Esophagus muscularis mucosa (tissue), 4 donors: ENCODE measurements at regions not wholly inside any gene's neighbourhood (a gene's known extent, or its start where the extent isn't known, plus 50 kb on each side); places are given as distances from the start of the nearest gene placed in this dataset.

ENCODE experiments used
- DNase-seq: peaks from one replicate; pipeline ENCODE4 v3.0.0-alpha.2; 2017; ENCODE audit errors: extremely low spot score
- H3K27ac ChIP-seq, 4 donors: fragments of 200-600 bp; sonication (generic); replicated peaks in 1 of 4; 1 replicate in 3 of 4; 2 replicates in 1 of 4; pipeline ENCODE4 v1.5.1; 2016 to 2019; ENCODE audit warnings: mild to moderate bottlenecking in 1 of 4
- H3K27me3 ChIP-seq, 4 donors: fragments of 200-600 bp; sonication (generic); one replicate each; pipeline versions ENCODE4 v1.5.1 to v1.6.0; 2016 to 2019
- H3K36me3 ChIP-seq, 4 donors: fragments of 200-600 bp; sonication (generic); one replicate each; pipeline ENCODE4 v1.5.1; 2016 to 2019
- H3K4me1 ChIP-seq, 4 donors: fragments of 200-600 bp; sonication (generic); one replicate each; pipeline ENCODE4 v1.5.1; 2016 to 2019
- H3K4me3 ChIP-seq, 4 donors: fragments of 200-600 bp; sonication (generic); 1 replicate in 2 of 4; 2 replicates in 2 of 4; pipeline ENCODE4 v1.5.1; 2016 to 2019; ENCODE audit warnings: mild to moderate bottlenecking in 4 of 4, moderate library complexity in 1 of 4
- H3K9me3 ChIP-seq, 4 donors: fragments of 200-600 bp; sonication (generic); 1 replicate in 3 of 4; 2 replicates in 1 of 4; pipeline ENCODE4 v1.5.1; 2016 to 2019
- CTCF ChIP-seq, 3 experiments: fragments of 200-600 bp in 2 of 3; fragments of 450-650 bp in 1 of 3; sonication (generic) in 2 of 3; IDR thresholded peaks; one replicate each; pipeline ENCODE4 v1.5.1; 2017 to 2019; ENCODE audit warnings: antibody characterized with exemption in 3 of 3, mild to moderate bottlenecking in 2 of 3, moderate library complexity in 1 of 3
- EP300 ChIP-seq: sonication (generic); formaldehyde crosslinking; IDR thresholded peaks from one replicate; pipeline ENCODE4 v1.6.1; 2017; ENCODE audit warnings: antibody characterized with exemption
- POLR2A ChIP-seq: fragments of 450-650 bp; IDR thresholded peaks from one replicate; pipeline ENCODE4 v1.6.1; 2017; ENCODE audit warnings: antibody characterized with exemption, moderate library complexity, mild to moderate bottlenecking, low read depth
- POLR2AphosphoS5 ChIP-seq, 2 donors: sonication (generic); formaldehyde crosslinking; IDR thresholded peaks; one replicate each; pipeline ENCODE4 v1.6.1; 2017; ENCODE audit warnings: antibody characterized with exemption in 2 of 2
- WGBS: methylation state at CpG from one replicate; pipeline ENCODE4 v1.1.5; 2018; 5-methylcytosine and 5-hydroxymethylcytosine counted together
- intact Hi-C: fragments of 100-400 bp; cut with DNase I; formaldehyde crosslinking; loops from one replicate; pipeline ENCODE4 v1.15.1; 2023

- H3K4me3 ChIP-seq, result no peak overlapping the region
- WGBS, result 42% methylated on average over 7 of the region's 7 CpGs
- no peaks in the 10 kb centered on the region for H3K4me1 ChIP-seq
Observed at GRCh38 chr5:8013948-8014710, 145.2 kb downstream of the MTRR start.

GRCh38 chr5:8019719-8020218 is 150.8 kb downstream of the MTRR start:
- H3K9me3 ChIP-seq, result no peaks in the 10 kb centered on the region
- TF ChIP-seq CTCF (IDR thresholded peaks at IDR 0.05), result no peak
- TF ChIP-seq EP300, result no peak
- no peak for TF ChIP-seq POLR2A
- no peak for TF ChIP-seq POLR2AphosphoS5 (IDR thresholded peaks at IDR 0.05)
- no peak overlapping the region for H3K27ac ChIP-seq
- no peak for DNase-seq
- 58% methylated on average over 5 of the region's 5 CpGs for WGBS
- no peaks in the 10 kb centered on the region for H3K27me3 ChIP-seq
- no peak overlapping the region for H3K4me3 ChIP-seq
- H3K4me1 ChIP-seq, result no peaks in the 10 kb centered on the region
- no peaks in the 10 kb centered on the region for H3K36me3 ChIP-seq
- intact Hi-C loops, result no loop called here

More at GRCh38 chr5:8013948-8014710, 145.2 kb downstream of the MTRR start:
- intact Hi-C loops, result no loop called here
- Histone ChIP-seq H3K36me3 (no peaks in the 10 kb centered on the region), H3K27ac (no peak overlapping the region), H3K27me3 (no peaks in the 10 kb centered on the region), H3K9me3 (no peaks in the 10 kb centered on the region)
- no peak for TF ChIP-seq POLR2A
- TF ChIP-seq POLR2AphosphoS5 (IDR thresholded peaks at IDR 0.05), result no peak
- no peak for TF ChIP-seq CTCF (IDR thresholded peaks at IDR 0.05)
- no peak for TF ChIP-seq EP300
- no peak for DNase-seq

- intact Hi-C loops, result no loop called here
- Histone ChIP-seq H3K36me3 (no peaks in the 10 kb centered on the region), H3K4me3 (no peak overlapping the region), H3K27ac (no peak overlapping the region), H3K4me1 (no peaks in the 10 kb centered on the region), H3K9me3 (no peaks in the 10 kb centered on the region), H3K27me3 (no peaks in the 10 kb centered on the region)
- TF ChIP-seq EP300 (no peak), POLR2A (no peak), POLR2AphosphoS5 (IDR thresholded peaks at IDR 0.05) (no peak)
- WGBS, result 61% methylated on average over 5 of the region's 5 CpGs
- no peak for DNase-seq
Observed at GRCh38 chr5:8020861-8021514, 152.0 kb downstream of the MTRR start.

GRCh38 chr5:8028243-8028642 is 159.3 kb downstream of the MTRR start:
- Histone ChIP-seq H3K9me3 (no peaks in the 10 kb centered on the region), H3K27me3 (no peaks in the 10 kb centered on the region), H3K4me3 (no peak overlapping the region), H3K36me3 (no peaks in the 10 kb centered on the region), H3K4me1 (no peaks in the 10 kb centered on the region), H3K27ac (no peak overlapping the region)
- DNase-seq, result no peak
- 72% methylated on average over 2 of the region's 2 CpGs for WGBS
- intact Hi-C loops, result no loop called here
- TF ChIP-seq CTCF (IDR thresholded peaks at IDR 0.05) (no peak), EP300 (no peak), POLR2AphosphoS5 (IDR thresholded peaks at IDR 0.05) (no peak)

GRCh38 chr5:8033261-8033660 is 164.3 kb downstream of the MTRR start:
- Histone ChIP-seq H3K27me3 (no peaks in the 10 kb centered on the region), H3K4me1 (no peaks in the 10 kb centered on the region), H3K36me3 (no peaks in the 10 kb centered on the region), H3K4me3 (no peak overlapping the region), H3K27ac (no peak overlapping the region), H3K9me3 (no peaks in the 10 kb centered on the region)
- WGBS, result 93% methylated on average over 3 of the region's 3 CpGs
- no peak for TF ChIP-seq POLR2AphosphoS5 (IDR thresholded peaks at IDR 0.05)
- DNase-seq, result no peak
- intact Hi-C loops, result no loop called here
